Calu3 (cell line): ENCODE measurements at regions not wholly inside any gene's neighbourhood (a gene's known extent, or its start where the extent isn't known, plus 50 kb on each side); places are given as distances from the start of the nearest gene placed in this dataset.

Experiments used
- BruUV-seq: library from RNA; stranded (reverse); fragments of 400-500 nt; replicated peaks from 2 replicates; lab custom pipeline; 2021; lab: Mats Ljungman, UMichigan
- CTCF ChIA-PET: fragments of 300-600 bp; sonication (Branson Sonifier 250); formaldehyde crosslinking; loops from one replicate; lab custom pipeline; 2022; ENCODE audit warnings: antibody characterized with exemption; lab: Charles Lee
- DNase-seq: peaks from one replicate; pipeline ENCODE4 v3.0.0; 2022
- H3K27ac Mint-ChIP-seq: one replicate; pipeline ENCODE4 v1.8.0; 2022; ENCODE audit warnings: mixed read lengths; ENCODE audit not compliant: unreplicated experiment
- H3K27me3 Mint-ChIP-seq: one replicate; pipeline ENCODE4 v1.8.0; 2022; ENCODE audit warnings: mixed read lengths; ENCODE audit not compliant: unreplicated experiment
- H3K36me3 Mint-ChIP-seq: one replicate; pipeline ENCODE4 v1.8.0; 2022; ENCODE audit warnings: mild to moderate bottlenecking, moderate library complexity, mixed read lengths; ENCODE audit not compliant: insufficient read depth, unreplicated experiment
- H3K4me1 Mint-ChIP-seq: one replicate; pipeline ENCODE4 v1.8.0; 2022; ENCODE audit warnings: mild to moderate bottlenecking, low read depth, mixed read lengths; ENCODE audit not compliant: unreplicated experiment
- H3K4me3 Mint-ChIP-seq: one replicate; pipeline ENCODE4 v1.8.0; 2022; ENCODE audit warnings: mild to moderate bottlenecking, low read depth, moderate library complexity, mixed read lengths; ENCODE audit not compliant: unreplicated experiment
- H3K9me3 Mint-ChIP-seq: one replicate; pipeline ENCODE4 v1.8.0; 2022; ENCODE audit warnings: low read depth, mixed read lengths; ENCODE audit not compliant: unreplicated experiment
- CTCF ChIP-seq: fragments of 200-600 bp; IDR thresholded peaks from one replicate; pipeline ENCODE4 v1.8.0; 2022; ENCODE audit warnings: antibody characterized with exemption; ENCODE audit not compliant: unreplicated experiment
- intact Hi-C: fragments of 100-400 bp; cut with micrococcal nuclease; formaldehyde crosslinking; loops from one replicate; pipeline ENCODE4 v1.10.0; 2022; ENCODE audit not compliant: unreplicated experiment

- CTCF ChIA-PET = interaction anchor here (0.5 kb wide), 1 partner anchor 249 kb away, joined by 3 read pairs; no protein-coding TSS in a partner anchor
Observed at GRCh38 chr16:85310868-85311585, 198.8 kb upstream of the CIBAR2 start.

GRCh38 chr16:85311741-85312140 lies 199.5 kb upstream of the CIBAR2 start:
- H3K27me3 Mint-ChIP-seq = peaks cover 85% of the 10 kb centered on the region
- H3K27ac Mint-ChIP-seq = no peak overlapping the region
- no peak overlapping the region for H3K4me3 Mint-ChIP-seq
- H3K9me3 Mint-ChIP-seq = no peaks in the 10 kb centered on the region
- BruUV-seq = no TSS peak
- no peak for TF ChIP-seq CTCF
- no peaks in the 10 kb centered on the region for H3K4me1 Mint-ChIP-seq
- intact Hi-C loops = no loop called here
- CTCF ChIA-PET = interaction anchor here (0.6 kb wide), 1 partner anchor 67 kb away, joined by 5 read pairs; no protein-coding TSS in a partner anchor
- DNase-seq = no peak
- no peaks in the 10 kb centered on the region for H3K36me3 Mint-ChIP-seq

More at GRCh38 chr16:85310868-85311585, 198.8 kb upstream of the CIBAR2 start:
- TF ChIP-seq CTCF = no peak
- H3K27ac Mint-ChIP-seq = no peak overlapping the region
- no TSS peak for BruUV-seq
- H3K27me3 Mint-ChIP-seq = peaks cover 86% of the 10 kb centered on the region
- no peak for DNase-seq
- intact Hi-C loops = no loop called here
- H3K36me3 Mint-ChIP-seq = peaks cover 4% of the 10 kb centered on the region
- peaks cover 6% of the 10 kb centered on the region for H3K4me1 Mint-ChIP-seq
- no peak overlapping the region for H3K4me3 Mint-ChIP-seq
- no peaks in the 10 kb centered on the region for H3K9me3 Mint-ChIP-seq

DNA sequence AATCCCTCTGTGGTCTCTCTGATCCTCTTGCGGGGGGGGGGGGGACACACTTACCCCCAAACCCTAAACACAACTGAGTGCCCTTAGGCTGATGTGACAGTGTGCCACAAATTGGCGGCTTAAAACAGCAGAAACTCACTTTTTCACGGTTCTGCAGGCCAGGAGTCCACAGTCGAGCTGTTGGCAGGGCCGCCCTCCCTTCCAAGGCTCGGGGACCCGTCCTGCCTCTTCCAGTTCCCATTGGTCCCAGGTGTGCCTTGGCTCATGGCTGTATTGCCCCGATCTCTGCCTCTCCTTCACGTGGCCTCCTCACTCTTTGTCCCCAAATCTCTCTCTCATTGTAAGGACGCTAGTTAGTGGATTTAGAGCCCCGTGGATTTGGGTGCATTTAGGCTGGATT lies 199.9 kb upstream of the CIBAR2 start:
- H3K36me3 Mint-ChIP-seq = no peaks in the 10 kb centered on the region
- no peak for DNase-seq
- H3K4me3 Mint-ChIP-seq = no peak overlapping the region
- peaks cover 85% of the 10 kb centered on the region for H3K27me3 Mint-ChIP-seq
- H3K9me3 Mint-ChIP-seq = no peaks in the 10 kb centered on the region
- H3K4me1 Mint-ChIP-seq = no peaks in the 10 kb centered on the region
- H3K27ac Mint-ChIP-seq = no peak overlapping the region
- no peak for TF ChIP-seq CTCF
- intact Hi-C loops = no loop called here
- CTCF ChIA-PET = interaction anchor here (0.6 kb wide), 1 partner anchor 68 kb away, joined by 5 read pairs; no protein-coding TSS in a partner anchor
- BruUV-seq = no TSS peak

- intact Hi-C loops = no loop called here
- no peak for DNase-seq
- Mint-ChIP-seq H3K36me3 (no peaks in the 10 kb centered on the region), H3K4me3 (no peak overlapping the region), H3K4me1 (no peaks in the 10 kb centered on the region), H3K9me3 (no peaks in the 10 kb centered on the region), H3K27ac (no peak overlapping the region), H3K27me3 (peaks cover 85% of the 10 kb centered on the region)
- CTCF ChIA-PET = no interaction called here
- no TSS peak for BruUV-seq
- no peak for TF ChIP-seq CTCF
Observed at GRCh38 chr16:85312642-85313525, 200.6 kb upstream of the CIBAR2 start.
